Stimulated activated CD8-positive, alpha-beta memory T cell treated with anti-CD3 and anti-CD28 coated beads, Interleukin-7, amount 100 ng/mL, for 24 hours (primary cell): ENCODE measurements at regions not wholly inside any gene's neighbourhood (a gene's known extent, or its start where the extent isn't known, plus 50 kb on each side); places are given as distances from the start of the nearest gene placed in this dataset.

Source experiments
- DNase-seq: peaks from one replicate; pipeline ENCODE4 v3.0.0-alpha.2; 2020; ENCODE audit warnings: low read depth

GRCh38 chr18:42185486-42185885 lies 230.5 kb downstream of the PIK3C3 start:
- no peak for DNase-seq

GRCh38 chr18:42187611-42188380 lies 232.8 kb downstream of the PIK3C3 start:
- no peak for DNase-seq

GRCh38 chr18:42190643-42191042 lies 235.6 kb downstream of the PIK3C3 start:
- no peak for DNase-seq

GRCh38 chr18:42192251-42193248 lies 237.5 kb downstream of the PIK3C3 start:
- no peak for DNase-seq

GRCh38 chr18:42196651-42197050 lies 241.6 kb downstream of the PIK3C3 start:
- no peak for DNase-seq

- no peak for DNase-seq
Measured at GRCh38 chr18:42201137-42201536, 246.1 kb downstream of the PIK3C3 start.

- DNase-seq: no peak
Measured at GRCh38 chr18:42211201-42211600, 256.2 kb downstream of the PIK3C3 start.

- no peak for DNase-seq
Measured at GRCh38 chr18:42222557-42222956, 267.5 kb downstream of the PIK3C3 start.

GRCh38 chr18:42228581-42228980 lies 273.5 kb downstream of the PIK3C3 start:
- no peak for DNase-seq

GRCh38 chr18:42229211-42230210 lies 274.5 kb downstream of the PIK3C3 start:
- DNase-seq: no peak

- no peak for DNase-seq
Measured at GRCh38 chr18:42230636-42231035, 275.6 kb downstream of the PIK3C3 start.

GRCh38 chr18:42231284-42231683 lies 276.2 kb downstream of the PIK3C3 start:
- no peak for DNase-seq

GRCh38 chr18:42231796-42232195 lies 276.8 kb downstream of the PIK3C3 start:
- no peak for DNase-seq

GRCh38 chr18:42233908-42234307 lies 278.9 kb downstream of the PIK3C3 start:
- DNase-seq: no peak

- no peak for DNase-seq
Measured at GRCh38 chr18:42242758-42243157, 287.7 kb downstream of the PIK3C3 start.

GRCh38 chr18:42245137-42245536 lies 290.1 kb downstream of the PIK3C3 start:
- no peak for DNase-seq

- no peak for DNase-seq
Measured at GRCh38 chr18:42255908-42256765, 301.1 kb downstream of the PIK3C3 start.

GRCh38 chr18:42258301-42258965 lies 303.4 kb downstream of the PIK3C3 start:
- DNase-seq: no peak

- DNase-seq: no peak
Measured at GRCh38 chr18:42261731-42262130, 306.7 kb downstream of the PIK3C3 start.

GRCh38 chr18:42264497-42264896 lies 309.5 kb downstream of the PIK3C3 start:
- no peak for DNase-seq
